ENCODE measurements at regions not wholly inside any gene's neighbourhood (a gene's known extent, or its start where the extent isn't known, plus 50 kb on each side); places are given as distances from the start of the nearest gene placed in this dataset.
"Not testable (repeated sequence)": the region's sequence is repeated elsewhere in the genome, so short reads cannot be mapped to it uniquely, and the experiment has no call there.

DNA sequence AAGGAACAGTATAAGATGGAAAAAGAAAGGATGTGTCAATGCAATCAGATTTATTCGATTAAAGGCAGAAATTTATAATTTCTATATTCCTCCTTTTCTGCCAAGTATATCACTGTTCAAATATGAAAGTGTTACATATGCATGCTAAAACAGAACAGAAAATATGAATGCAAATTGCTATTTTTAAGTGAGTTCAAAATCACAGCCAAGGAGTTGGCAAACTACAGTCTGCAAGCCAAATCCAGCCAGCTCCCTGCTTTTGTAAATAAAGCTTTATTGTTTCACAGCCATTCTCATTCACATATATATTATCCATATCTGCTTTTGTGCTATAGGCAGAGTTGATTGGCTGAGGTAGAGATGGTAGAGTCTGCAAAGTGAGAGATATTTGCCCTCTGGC, 747.2 kb downstream of the ANKRD7 start:
- H3K4me3 ChIP-seq (ENCODE audit: low read length): no peak overlapping the region
- TF ChIP-seq CTCF (conservative IDR thresholded peaks at IDR 0.05; ENCODE audit: low read depth, low read length): no peak
- DNase-seq (ENCODE audit: low read depth): no peak

DNA sequence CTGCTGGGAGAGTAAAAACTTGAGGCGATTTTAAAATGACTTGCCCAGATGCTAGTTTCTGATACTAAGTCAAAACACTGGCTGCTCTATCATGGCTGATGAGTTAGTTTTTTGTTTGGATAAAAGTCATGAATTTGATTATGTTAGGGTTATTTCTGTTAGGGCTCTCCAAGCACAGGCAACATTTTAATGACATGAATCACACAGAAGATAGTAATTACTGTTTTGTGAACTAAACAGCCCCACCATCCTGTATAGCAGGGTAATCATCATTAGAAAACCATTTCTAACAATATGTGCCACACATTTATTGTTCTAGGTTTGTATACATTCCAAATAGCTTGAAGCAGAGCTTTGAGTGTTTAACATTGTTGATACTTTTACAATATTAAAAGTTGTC, 750.3 kb downstream of the ANKRD7 start:
- H3K4me3 ChIP-seq (ENCODE audit: low read length): no peak overlapping the region
- TF ChIP-seq CTCF (conservative IDR thresholded peaks at IDR 0.05; ENCODE audit: low read depth, low read length): no peak
- no peak for DNase-seq (ENCODE audit: low read depth)

DNA sequence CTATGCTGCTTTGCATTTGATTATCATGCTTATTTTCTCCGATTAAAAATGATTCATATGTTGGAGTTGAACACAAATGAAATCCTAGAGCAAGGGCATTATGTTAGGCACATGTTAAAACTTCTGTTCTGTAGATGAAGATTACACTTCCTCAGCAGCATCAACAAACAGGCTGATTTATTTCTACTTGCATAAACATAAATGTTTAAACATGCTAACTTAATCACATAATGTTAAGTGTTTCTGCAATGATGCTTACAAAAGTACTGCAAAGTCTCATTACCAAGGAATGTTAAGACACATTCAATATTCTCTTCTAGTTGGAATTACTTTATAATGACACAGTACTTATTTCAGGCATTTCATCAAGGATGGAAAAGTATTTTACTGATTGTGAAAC, 770.8 kb downstream of the ANKRD7 start:
- H3K4me3 ChIP-seq (ENCODE audit: low read length): no peak overlapping the region
- DNase-seq (ENCODE audit: low read depth): peak; percentile 14
- no peak for TF ChIP-seq CTCF (conservative IDR thresholded peaks at IDR 0.05; ENCODE audit: low read depth, low read length)

DNA sequence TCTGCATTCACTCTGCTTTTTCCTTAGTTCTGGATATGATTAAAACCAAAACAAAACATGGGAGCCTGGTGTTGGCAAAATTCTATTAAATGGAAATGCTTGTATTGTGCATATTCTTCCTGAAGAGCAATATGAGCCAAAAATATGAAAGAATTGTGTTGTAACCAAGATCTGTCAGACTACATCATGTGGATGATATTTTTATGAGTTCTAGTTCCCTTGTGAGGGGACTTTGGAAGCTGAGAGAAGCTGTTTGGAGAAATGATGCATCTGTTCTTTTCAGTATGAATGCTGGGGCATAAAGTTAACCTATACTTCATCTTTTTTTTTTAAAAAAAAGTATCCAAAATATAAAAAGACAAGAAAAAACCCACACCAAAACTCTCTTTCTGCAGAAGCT, 782.7 kb downstream of the ANKRD7 start:
- no peak overlapping the region for H3K4me3 ChIP-seq (ENCODE audit: low read length)
- no peak for DNase-seq (ENCODE audit: low read depth)
- TF ChIP-seq CTCF (conservative IDR thresholded peaks at IDR 0.05; ENCODE audit: low read depth, low read length): no peak

- no peak overlapping the region for H3K4me3 ChIP-seq (ENCODE audit: low read length)
- TF ChIP-seq CTCF (conservative IDR thresholded peaks at IDR 0.05; ENCODE audit: low read depth, low read length): no peak
- no peak for DNase-seq (ENCODE audit: low read depth)
These were observed 786.1 kb downstream of the ANKRD7 start for GRCh38 chr7:119010635-119011034.

DNA sequence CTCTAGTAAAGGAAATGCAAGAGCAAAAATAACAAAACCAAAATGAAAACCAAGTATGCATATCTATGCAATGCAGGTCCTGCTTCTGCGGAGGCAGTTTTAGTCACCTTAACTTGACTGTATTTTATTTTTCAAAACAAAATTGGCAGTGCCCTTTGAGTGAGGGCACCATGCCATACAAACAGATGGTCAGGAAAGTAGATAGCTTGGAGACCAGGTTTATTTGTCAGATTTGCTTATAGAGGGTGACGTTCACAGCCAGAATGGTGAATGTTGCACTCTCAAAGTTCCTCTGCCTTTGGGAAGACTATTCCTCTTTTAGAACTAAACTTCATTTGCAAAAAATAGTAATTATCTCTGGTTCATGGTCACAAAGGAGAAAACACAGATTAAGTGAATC, 801.9 kb downstream of the ANKRD7 start:
- DNase-seq (ENCODE audit: low read depth): no peak
- no peak for TF ChIP-seq CTCF (conservative IDR thresholded peaks at IDR 0.05; ENCODE audit: low read depth, low read length)
- H3K4me3 ChIP-seq (ENCODE audit: low read length): no peak overlapping the region

- no peak overlapping the region for H3K4me3 ChIP-seq (ENCODE audit: low read length)
- DNase-seq (ENCODE audit: low read depth): no peak
- no peak for TF ChIP-seq CTCF (conservative IDR thresholded peaks at IDR 0.05; ENCODE audit: low read depth, low read length)
These were observed 804.2 kb downstream of the ANKRD7 start for GRCh38 chr7:119028736-119029135.

- H3K4me3 ChIP-seq (ENCODE audit: low read length); DNase-seq (ENCODE audit: low read depth): not testable (repeated sequence)
These were observed 807.6 kb downstream of the ANKRD7 start for GRCh38 chr7:119032136-119032535.

All from retinal pigment epithelial cell (primary cell).